Sigmoid colon (tissue), 4 donors: ENCODE measurements at regions not wholly inside any gene's neighbourhood (a gene's known extent, or its start where the extent isn't known, plus 50 kb on each side); places are given as distances from the start of the nearest gene placed in this dataset.

Experiments
- POLR2AphosphoS5 ChIP-seq, 4 donors: sonication (generic); formaldehyde crosslinking; IDR thresholded peaks; one replicate each; pipeline ENCODE4 v1.6.1; 2017; ENCODE audit warnings: antibody characterized with exemption in 4 of 4
- TF ChIP-seq, protein P1 (sequence below), 4 experiments: fragments of 450-650 bp in 3 of 4; fragments of 200-600 bp in 1 of 4; IDR thresholded peaks; one replicate each; pipeline ENCODE4 v1.5.1; 2016 to 2019; ENCODE audit warnings: antibody characterized with exemption in 4 of 4, mild to moderate bottlenecking in 3 of 4, moderate library complexity in 2 of 4

DNA sequence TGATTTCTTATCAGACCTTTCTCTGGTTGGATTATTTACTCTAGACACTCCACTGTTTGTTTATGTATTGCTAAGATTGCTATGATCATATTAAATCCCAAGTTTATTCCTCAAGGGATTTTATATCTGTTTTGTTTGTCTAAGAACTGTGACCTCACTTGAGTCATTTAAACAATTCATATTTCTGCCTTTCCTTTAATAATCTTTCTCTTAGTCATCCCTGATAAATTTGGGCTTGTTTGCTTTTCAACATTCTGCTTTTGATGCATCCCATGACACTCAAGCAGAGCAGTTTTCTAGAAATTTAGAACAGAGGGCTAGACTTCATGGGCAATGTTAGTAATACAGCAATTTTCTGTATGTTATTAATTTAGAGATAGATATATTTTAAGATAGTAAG is 231.6 kb upstream of the TNC start:
- TF ChIP-seq POLR2AphosphoS5 (IDR thresholded peaks at IDR 0.05): no peak
- TF ChIP-seq, protein P1, sequence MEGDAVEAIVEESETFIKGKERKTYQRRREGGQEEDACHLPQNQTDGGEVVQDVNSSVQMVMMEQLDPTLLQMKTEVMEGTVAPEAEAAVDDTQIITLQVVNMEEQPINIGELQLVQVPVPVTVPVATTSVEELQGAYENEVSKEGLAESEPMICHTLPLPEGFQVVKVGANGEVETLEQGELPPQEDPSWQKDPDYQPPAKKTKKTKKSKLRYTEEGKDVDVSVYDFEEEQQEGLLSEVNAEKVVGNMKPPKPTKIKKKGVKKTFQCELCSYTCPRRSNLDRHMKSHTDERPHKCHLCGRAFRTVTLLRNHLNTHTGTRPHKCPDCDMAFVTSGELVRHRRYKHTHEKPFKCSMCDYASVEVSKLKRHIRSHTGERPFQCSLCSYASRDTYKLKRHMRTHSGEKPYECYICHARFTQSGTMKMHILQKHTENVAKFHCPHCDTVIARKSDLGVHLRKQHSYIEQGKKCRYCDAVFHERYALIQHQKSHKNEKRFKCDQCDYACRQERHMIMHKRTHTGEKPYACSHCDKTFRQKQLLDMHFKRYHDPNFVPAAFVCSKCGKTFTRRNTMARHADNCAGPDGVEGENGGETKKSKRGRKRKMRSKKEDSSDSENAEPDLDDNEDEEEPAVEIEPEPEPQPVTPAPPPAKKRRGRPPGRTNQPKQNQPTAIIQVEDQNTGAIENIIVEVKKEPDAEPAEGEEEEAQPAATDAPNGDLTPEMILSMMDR (IDR thresholded peaks at IDR 0.05): no peak
